ENCODE measurements at regions not wholly inside any gene's neighbourhood (a gene's known extent, or its start where the extent isn't known, plus 50 kb on each side); places are given as distances from the start of the nearest gene placed in this dataset.

DNA sequence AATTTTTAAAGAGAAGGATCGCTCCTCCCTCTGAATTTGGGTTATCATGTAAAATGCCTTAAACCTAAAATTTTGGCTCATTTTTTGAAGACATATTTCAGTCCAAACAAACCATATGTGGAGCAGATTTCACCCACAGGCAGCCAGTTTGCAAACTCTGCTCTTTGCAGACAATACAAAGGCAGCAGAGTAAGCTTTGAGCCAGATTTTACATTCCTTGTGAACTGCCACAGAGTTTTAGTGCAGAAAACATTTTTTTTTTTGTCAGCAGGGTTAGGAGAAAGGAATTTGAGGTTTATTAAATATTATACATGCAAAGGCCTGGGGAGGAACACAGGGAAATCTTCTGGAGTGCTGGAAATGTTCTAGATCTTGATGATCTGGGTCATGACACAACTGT lies 171.9 kb upstream of the FN1 start:
- WGBS (ENCODE audit: low lambda C conversion rate): 100% methylated on average over 1 of the region's 1 CpG
- no peak overlapping the region for H3K4me3 ChIP-seq (replicated peaks in 1 of 3; ENCODE audit: insufficient read depth in 1 of 3, low read depth in 2 of 3, low read length in 3 of 3)
- H3K9me3 ChIP-seq (ENCODE audit: low read length): no peaks in the 10 kb centered on the region
- no peak overlapping the region for H3K9ac ChIP-seq (ENCODE audit: insufficient read depth, low read depth, low read length)
- no peak for TF ChIP-seq PBX2 (CRISPR knock-in tag; IDR thresholded peaks at IDR 0.05)
- TF ChIP-seq, protein P1, sequence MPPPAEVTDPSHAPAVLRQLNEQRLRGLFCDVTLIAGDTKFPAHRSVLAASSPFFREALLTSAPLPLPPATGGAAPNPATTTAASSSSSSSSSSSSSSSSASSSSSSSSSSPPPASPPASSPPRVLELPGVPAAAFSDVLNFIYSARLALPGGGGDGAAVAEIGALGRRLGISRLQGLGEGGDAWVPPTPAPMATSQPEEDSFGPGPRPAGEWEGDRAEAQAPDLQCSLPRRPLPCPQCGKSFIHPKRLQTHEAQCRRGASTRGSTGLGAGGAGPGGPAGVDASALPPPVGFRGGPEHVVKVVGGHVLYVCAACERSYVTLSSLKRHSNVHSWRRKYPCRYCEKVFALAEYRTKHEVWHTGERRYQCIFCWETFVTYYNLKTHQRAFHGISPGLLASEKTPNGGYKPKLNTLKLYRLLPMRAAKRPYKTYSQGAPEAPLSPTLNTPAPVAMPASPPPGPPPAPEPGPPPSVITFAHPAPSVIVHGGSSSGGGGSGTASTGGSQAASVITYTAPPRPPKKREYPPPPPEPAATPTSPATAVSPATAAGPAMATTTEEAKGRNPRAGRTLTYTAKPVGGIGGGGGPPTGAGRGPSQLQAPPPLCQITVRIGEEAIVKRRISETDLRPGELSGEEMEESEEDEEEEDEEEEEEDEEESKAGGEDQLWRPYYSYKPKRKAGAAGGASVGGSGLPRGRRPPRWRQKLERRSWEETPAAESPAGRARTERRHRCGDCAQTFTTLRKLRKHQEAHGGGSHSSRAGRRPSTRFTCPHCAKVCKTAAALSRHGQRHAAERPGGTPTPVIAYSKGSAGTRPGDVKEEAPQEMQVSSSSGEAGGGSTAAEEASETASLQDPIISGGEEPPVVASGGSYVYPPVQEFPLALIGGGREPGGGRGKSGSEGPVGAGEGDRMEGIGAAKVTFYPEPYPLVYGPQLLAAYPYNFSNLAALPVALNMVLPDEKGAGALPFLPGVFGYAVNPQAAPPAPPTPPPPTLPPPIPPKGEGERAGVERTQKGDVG (CRISPR knock-in tag; IDR thresholded peaks at IDR 0.05; ENCODE audit: borderline replicate concordance): no peak
- no peak for TF ChIP-seq SMARCC2 (IDR thresholded peaks at IDR 0.05)
- TF ChIP-seq ZNF720 (CRISPR knock-in tag; IDR thresholded peaks at IDR 0.05): no peak
- no peak for TF ChIP-seq SSRP1 (CRISPR knock-in tag; IDR thresholded peaks at IDR 0.05)
- no peak for TF ChIP-seq ZNF772 (CRISPR knock-in tag; IDR thresholded peaks at IDR 0.05)
- no peak for TF ChIP-seq IRX3 (CRISPR knock-in tag; IDR thresholded peaks at IDR 0.05; ENCODE audit: borderline replicate concordance, low read depth)
- no peak for TF ChIP-seq ZNF205 (CRISPR knock-in tag; IDR thresholded peaks at IDR 0.05)
- no peaks in the 10 kb centered on the region for H3K27me3 ChIP-seq (ENCODE audit: control insufficient read depth in 1 of 2, insufficient read depth in 2 of 2, low read length in 2 of 2)
- no peak overlapping the region for H3K4me2 ChIP-seq (ENCODE audit: low read depth, low read length)
- no TSS peak for BruUV-seq (replicated peaks)
- FAIRE-seq (no peak), DNase-seq (ENCODE audit: low spot score) (no peak), ATAC-seq (no peak)
- peaks cover 43% of the 10 kb centered on the region for H3K4me1 ChIP-seq (ENCODE audit: insufficient read depth, low read length)
- intact Hi-C loops (cut with micrococcal nuclease; ENCODE audit: unreplicated experiment): no loop called here
- in situ Hi-C loops (cut with HindIII; ENCODE audit: extremely low pct_ligation_motif_present, low pct_unique_long_range_greater_than_20kb): no loop called here
- peak overlapping the region; percentile 30 for H3K27ac ChIP-seq (ENCODE audit: extremely low read length, insufficient read depth, low read length)
- no peaks in the 10 kb centered on the region for H4K20me1 ChIP-seq (ENCODE audit: insufficient read depth, low read length)
- no peaks in the 10 kb centered on the region for H3K79me2 ChIP-seq (ENCODE audit: insufficient read depth, low read length)
- H2AFZ ChIP-seq (ENCODE audit: low read length): peak overlapping the region; percentile 70
- no peaks in the 10 kb centered on the region for H3K36me3 ChIP-seq (replicated peaks in 1 of 2; ENCODE audit: control insufficient read depth in 1 of 2, insufficient read depth in 2 of 2, low read length in 2 of 2)
- CTCF ChIA-PET (ENCODE audit: low intra/inter-chr PET ratio, low total read pairs): no interaction called here
- POLR2A ChIA-PET: no interaction called here

All from HepG2 (cell line).